Neural progenitor cell (in vitro differentiated cells): ENCODE measurements at regions not wholly inside any gene's neighbourhood (a gene's known extent, or its start where the extent isn't known, plus 50 kb on each side); places are given as distances from the start of the nearest gene placed in this dataset.

Source experiments
- DNase-seq: peaks from one replicate; pipeline ENCODE4 v3.0.0-alpha.2; 2016; ENCODE audit warnings: low spot score
- H2AFZ ChIP-seq: fragments of 200-600 bp; sonication (generic); replicated peaks from 2 replicates; pipeline ENCODE4 v1.6.1; 2016; ENCODE audit warnings: antibody characterized with exemption
- H3F3A ChIP-seq: fragments of 200-600 bp; sonication (generic); 2 replicates; pipeline ENCODE4 v1.6.1; 2016; ENCODE audit warnings: antibody characterized with exemption, low read depth
- H3K27ac ChIP-seq: fragments of 200-600 bp; sonication (generic); 2 replicates; pipeline ENCODE4 v1.5.1; 2016; ENCODE audit warnings: mild to moderate bottlenecking
- H3K27me3 ChIP-seq: fragments of 200-600 bp; sonication (generic); 2 replicates; pipeline ENCODE4 v1.6.1; 2016; ENCODE audit warnings: mild to moderate bottlenecking, moderate library complexity
- H3K36me3 ChIP-seq: fragments of 200-600 bp; sonication (generic); 2 replicates; pipeline ENCODE4 v1.5.1; 2016
- H3K4me1 ChIP-seq: fragments of 200-600 bp; sonication (generic); 2 replicates; pipeline ENCODE4 v1.6.1; 2016; ENCODE audit warnings: mixed run types
- H3K4me2 ChIP-seq: fragments of 200-600 bp; sonication (generic); 2 replicates; pipeline ENCODE4 v1.6.1; 2016
- H3K4me3 ChIP-seq: fragments of 200-600 bp; sonication (generic); 2 replicates; pipeline ENCODE4 v1.5.1; 2016
- H3K79me2 ChIP-seq: fragments of 200-600 bp; sonication (generic); 2 replicates; pipeline ENCODE4 v1.6.1; 2016; ENCODE audit warnings: low read depth
- H3K9ac ChIP-seq: fragments of 200-600 bp; sonication (generic); 2 replicates; pipeline ENCODE4 v1.6.1; 2016
- H3K9me3 ChIP-seq: fragments of 200-600 bp; sonication (generic); 2 replicates; pipeline ENCODE4 v1.5.1; 2016; ENCODE audit warnings: low read depth
- H4K20me1 ChIP-seq: fragments of 200-600 bp; sonication (generic); 2 replicates; pipeline ENCODE4 v1.6.1; 2016; ENCODE audit warnings: low read depth
- H3K27ac Mint-ChIP-seq: 3 replicates; pipeline ENCODE4 v1.8.0; 2021; ENCODE audit warnings: mixed read lengths
- H3K27me3 Mint-ChIP-seq: 2 replicates; pipeline ENCODE4 v1.8.0; 2022; ENCODE audit warnings: low read depth, mild to moderate bottlenecking, inconsistent platforms, moderate library complexity, mixed read lengths; ENCODE audit not compliant: insufficient read depth
- H3K36me3 Mint-ChIP-seq: 3 replicates; pipeline ENCODE4 v1.8.0; 2021; ENCODE audit warnings: mixed read lengths
- H3K4me1 Mint-ChIP-seq: 3 replicates; pipeline ENCODE4 v1.8.0; 2021; ENCODE audit warnings: mixed read lengths
- H3K4me3 Mint-ChIP-seq: 3 replicates; pipeline ENCODE4 v1.8.0; 2021; ENCODE audit warnings: mild to moderate bottlenecking, moderate library complexity, mixed read lengths
- H3K9me3 Mint-ChIP-seq: 3 replicates; pipeline ENCODE4 v1.8.0; 2020; ENCODE audit warnings: mixed read lengths
- CTCF ChIP-seq: fragments of 200-600 bp; sonication (generic); IDR thresholded peaks from 2 replicates; pipeline ENCODE4 v1.5.1; 2017; ENCODE audit warnings: antibody characterized with exemption, mild to moderate bottlenecking
- EZH2 ChIP-seq: fragments of 200-600 bp; sonication (generic); IDR thresholded peaks from 2 replicates; pipeline ENCODE4 v1.6.1; 2017; ENCODE audit warnings: antibody characterized with exemption, mild to moderate bottlenecking, moderate library complexity
- EZH2phosphoT487 ChIP-seq: fragments of 200-600 bp; sonication (generic); IDR thresholded peaks from 2 replicates; pipeline ENCODE4 v1.6.1; 2017; ENCODE audit warnings: antibody characterized with exemption

GRCh38 chr1:166570954-166571353, 268.3 kb upstream of the POGK start:
- no peak for TF ChIP-seq CTCF
- no peak for TF ChIP-seq EZH2phosphoT487
- TF ChIP-seq EZH2, result no peak
- Histone ChIP-seq H3K9me3 (no peaks in the 10 kb centered on the region), H4K20me1 (no peaks in the 10 kb centered on the region), H3K27ac (no peak overlapping the region), H3F3A (no peaks in the 10 kb centered on the region), H2AFZ (no peak overlapping the region), H3K4me1 (no peaks in the 10 kb centered on the region), H3K36me3 (no peaks in the 10 kb centered on the region), H3K9ac (no peak overlapping the region), H3K27me3 (no peaks in the 10 kb centered on the region), H3K79me2 (no peaks in the 10 kb centered on the region), H3K4me2 (no peak overlapping the region), H3K4me3 (no peak overlapping the region)
- H3K27ac Mint-ChIP-seq, result no peak overlapping the region
- H3K27me3 Mint-ChIP-seq, result no peaks in the 10 kb centered on the region
- no peak for DNase-seq
- H3K9me3 Mint-ChIP-seq, result no peaks in the 10 kb centered on the region
- no peak overlapping the region for H3K4me3 Mint-ChIP-seq
- H3K4me1 Mint-ChIP-seq, result no peaks in the 10 kb centered on the region
- no peaks in the 10 kb centered on the region for H3K36me3 Mint-ChIP-seq

DNA sequence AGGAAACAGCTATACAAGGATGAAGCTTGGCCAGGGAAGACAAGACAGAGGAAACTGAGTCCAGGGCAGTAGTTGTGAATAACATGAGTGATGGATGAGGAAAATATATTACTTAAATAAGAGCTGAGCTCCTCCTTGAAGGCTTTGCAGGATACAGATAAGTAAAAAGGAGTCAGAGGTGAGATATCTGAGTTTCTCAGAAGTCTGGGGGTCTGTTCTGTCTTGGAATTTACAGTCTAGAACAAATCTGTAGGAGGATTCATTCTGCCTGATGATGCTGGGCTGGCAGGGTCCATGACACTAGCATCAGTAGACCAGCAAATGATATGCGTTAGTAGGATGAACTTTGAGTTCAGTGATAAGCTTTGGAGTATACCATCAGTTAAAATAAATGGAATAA, 266.1 kb upstream of the POGK start:
- no peak for TF ChIP-seq EZH2
- TF ChIP-seq EZH2phosphoT487, result no peak
- TF ChIP-seq CTCF, result no peak
- Histone ChIP-seq H2AFZ (no peak overlapping the region), H3K36me3 (no peaks in the 10 kb centered on the region), H4K20me1 (no peaks in the 10 kb centered on the region), H3K4me2 (no peak overlapping the region), H3K9me3 (no peaks in the 10 kb centered on the region), H3K27me3 (no peaks in the 10 kb centered on the region), H3K79me2 (no peaks in the 10 kb centered on the region), H3K4me3 (no peak overlapping the region), H3K4me1 (no peaks in the 10 kb centered on the region), H3K27ac (no peak overlapping the region), H3F3A (no peaks in the 10 kb centered on the region), H3K9ac (no peak overlapping the region)
- H3K36me3 Mint-ChIP-seq, result no peaks in the 10 kb centered on the region
- H3K27ac Mint-ChIP-seq, result no peak overlapping the region
- H3K4me1 Mint-ChIP-seq, result no peaks in the 10 kb centered on the region
- no peaks in the 10 kb centered on the region for H3K9me3 Mint-ChIP-seq
- H3K4me3 Mint-ChIP-seq, result no peak overlapping the region
- H3K27me3 Mint-ChIP-seq, result no peaks in the 10 kb centered on the region
- DNase-seq, result no peak

- H3K79me2 ChIP-seq, result no peaks in the 10 kb centered on the region
- Mint-ChIP-seq H3K4me3 (no peak overlapping the region), H3K27me3 (no peaks in the 10 kb centered on the region), H3K9me3 (no peaks in the 10 kb centered on the region), H3K4me1 (no peaks in the 10 kb centered on the region), H3K36me3 (no peaks in the 10 kb centered on the region), H3K27ac (no peak overlapping the region)
- H3K4me3 ChIP-seq, result no peak overlapping the region
- no peak overlapping the region for H3K27ac ChIP-seq
- no peaks in the 10 kb centered on the region for H3K36me3 ChIP-seq
- H3K9me3 ChIP-seq, result no peaks in the 10 kb centered on the region
- DNase-seq, result no peak
- H3F3A ChIP-seq, result no peaks in the 10 kb centered on the region
- no peak overlapping the region for H2AFZ ChIP-seq
- H3K4me1 ChIP-seq, result no peaks in the 10 kb centered on the region
- no peak for TF ChIP-seq EZH2
- no peak for TF ChIP-seq CTCF
- TF ChIP-seq EZH2phosphoT487, result no peak
- H3K9ac ChIP-seq, result no peak overlapping the region
- no peaks in the 10 kb centered on the region for H4K20me1 ChIP-seq
- H3K27me3 ChIP-seq, result no peaks in the 10 kb centered on the region
- H3K4me2 ChIP-seq, result no peak overlapping the region
Measured at GRCh38 chr1:166579557-166580501, 259.4 kb upstream of the POGK start.
